Muscle of leg (tissue), 3 donors: ENCODE measurements at regions not wholly inside any gene's neighbourhood (a gene's known extent, or its start where the extent isn't known, plus 50 kb on each side); places are given as distances from the start of the nearest gene placed in this dataset.

Experiments used
- DNase-seq: peaks from one replicate; pipeline ENCODE4 v3.0.0; 2013
- H3K27ac ChIP-seq: one replicate; pipeline ENCODE4 v1.5.1; 2013; ENCODE audit warnings: mild to moderate bottlenecking, low read length, control low read depth
- H3K27me3 ChIP-seq: one replicate; pipeline ENCODE4 v1.6.1; 2013; ENCODE audit warnings: low read length; ENCODE audit not compliant: control insufficient read depth, insufficient read depth
- H3K36me3 ChIP-seq: one replicate; pipeline ENCODE4 v1.6.1; 2013; ENCODE audit warnings: low read length; ENCODE audit not compliant: control insufficient read depth, insufficient read depth
- H3K4me1 ChIP-seq: one replicate; pipeline ENCODE4 v1.6.1; 2013; ENCODE audit warnings: low read length; ENCODE audit not compliant: control insufficient read depth, insufficient read depth
- H3K4me3 ChIP-seq: one replicate; pipeline ENCODE4 v1.5.1; 2013; ENCODE audit warnings: low read length, control low read depth
- H3K9me3 ChIP-seq: replicated peaks from 2 replicates; pipeline ENCODE4 v1.6.1; 2013; ENCODE audit warnings: low read depth, low read length; ENCODE audit not compliant: control insufficient read depth
- WGBS: methylation state at CpG from one replicate; pipeline ENCODE4 v1.1.5; 2013; ENCODE audit warnings: missing lambda C conversion rate; ENCODE audit not compliant: insufficient coverage; 5-methylcytosine and 5-hydroxymethylcytosine counted together

- H3K9me3 ChIP-seq = no peaks in the 10 kb centered on the region
- peaks cover under 1% of the 10 kb centered on the region for H3K27me3 ChIP-seq
- no peak overlapping the region for H3K27ac ChIP-seq
- H3K4me3 ChIP-seq = no peak overlapping the region
- peaks cover 5% of the 10 kb centered on the region for H3K36me3 ChIP-seq
- DNase-seq = no peak
- H3K4me1 ChIP-seq = peaks cover 42% of the 10 kb centered on the region
- 65% methylated on average over 6 of the region's 9 CpGs for WGBS
These were observed 221.1 kb upstream of the CIBAR2 start for GRCh38 chr16:85333337-85333736.

GRCh38 chr16:85333744-85334640 lies 221.7 kb upstream of the CIBAR2 start:
- 74% methylated on average over 21 of the region's 29 CpGs for WGBS
- Histone ChIP-seq H3K36me3 (peaks cover 5% of the 10 kb centered on the region), H3K27me3 (no peaks in the 10 kb centered on the region), H3K9me3 (no peaks in the 10 kb centered on the region), H3K27ac (no peak overlapping the region), H3K4me1 (peaks cover 35% of the 10 kb centered on the region), H3K4me3 (no peak overlapping the region)
- DNase-seq = no peak

- no peak for DNase-seq
- no peak overlapping the region for H3K27ac ChIP-seq
- peaks cover 26% of the 10 kb centered on the region for H3K4me1 ChIP-seq
- H3K27me3 ChIP-seq = no peaks in the 10 kb centered on the region
- no peaks in the 10 kb centered on the region for H3K9me3 ChIP-seq
- peaks cover 5% of the 10 kb centered on the region for H3K36me3 ChIP-seq
- 61% methylated on average over 32 of the region's 35 CpGs for WGBS
- no peak overlapping the region for H3K4me3 ChIP-seq
These were observed 222.7 kb upstream of the CIBAR2 start for GRCh38 chr16:85334718-85335583.

GRCh38 chr16:85335584-85336491 lies 223.6 kb upstream of the CIBAR2 start:
- DNase-seq = no peak
- Histone ChIP-seq H3K9me3 (no peaks in the 10 kb centered on the region), H3K27ac (no peak overlapping the region), H3K4me1 (peaks cover 17% of the 10 kb centered on the region), H3K27me3 (no peaks in the 10 kb centered on the region), H3K36me3 (peaks cover 5% of the 10 kb centered on the region), H3K4me3 (no peak overlapping the region)
- 69% methylated on average over 22 of the region's 24 CpGs for whole genome bisulfite sequencing

GRCh38 chr16:85337910-85338637 lies 225.8 kb upstream of the CIBAR2 start:
- 73% methylated on average over 8 of the region's 11 CpGs for WGBS
- Histone ChIP-seq H3K4me1 (peaks cover 15% of the 10 kb centered on the region), H3K4me3 (no peak overlapping the region), H3K36me3 (no peaks in the 10 kb centered on the region), H3K9me3 (no peaks in the 10 kb centered on the region), H3K27ac (no peak overlapping the region), H3K27me3 (no peaks in the 10 kb centered on the region)
- no peak for DNase-seq

GRCh38 chr16:85338638-85338982 lies 226.3 kb upstream of the CIBAR2 start:
- 86% methylated on average over 10 of the region's 15 CpGs for WGBS
- Histone ChIP-seq H3K4me1 (peaks cover 15% of the 10 kb centered on the region), H3K36me3 (no peaks in the 10 kb centered on the region), H3K4me3 (no peak overlapping the region), H3K9me3 (no peaks in the 10 kb centered on the region), H3K27me3 (no peaks in the 10 kb centered on the region), H3K27ac (no peak overlapping the region)
- DNase-seq = no peak

GRCh38 chr16:85338989-85339685 lies 226.9 kb upstream of the CIBAR2 start:
- Histone ChIP-seq H3K4me3 (no peak overlapping the region), H3K4me1 (peaks cover 15% of the 10 kb centered on the region), H3K36me3 (no peaks in the 10 kb centered on the region), H3K27ac (no peak overlapping the region), H3K27me3 (no peaks in the 10 kb centered on the region), H3K9me3 (no peaks in the 10 kb centered on the region)
- no peak for DNase-seq
- WGBS = 76% methylated on average over 14 of the region's 24 CpGs

- no peaks in the 10 kb centered on the region for H3K36me3 ChIP-seq
- H3K4me3 ChIP-seq = no peak overlapping the region
- H3K27ac ChIP-seq = no peak overlapping the region
- H3K4me1 ChIP-seq = no peaks in the 10 kb centered on the region
- DNase-seq = no peak
- WGBS = 54% methylated on average over 15 of the region's 19 CpGs
- no peaks in the 10 kb centered on the region for H3K9me3 ChIP-seq
- no peaks in the 10 kb centered on the region for H3K27me3 ChIP-seq
These were observed 229.9 kb upstream of the CIBAR2 start for GRCh38 chr16:85341972-85342695.
